ENCODE measurements at regions not wholly inside any gene's neighbourhood (a gene's known extent, or its start where the extent isn't known, plus 50 kb on each side); places are given as distances from the start of the nearest gene placed in this dataset.

DNA sequence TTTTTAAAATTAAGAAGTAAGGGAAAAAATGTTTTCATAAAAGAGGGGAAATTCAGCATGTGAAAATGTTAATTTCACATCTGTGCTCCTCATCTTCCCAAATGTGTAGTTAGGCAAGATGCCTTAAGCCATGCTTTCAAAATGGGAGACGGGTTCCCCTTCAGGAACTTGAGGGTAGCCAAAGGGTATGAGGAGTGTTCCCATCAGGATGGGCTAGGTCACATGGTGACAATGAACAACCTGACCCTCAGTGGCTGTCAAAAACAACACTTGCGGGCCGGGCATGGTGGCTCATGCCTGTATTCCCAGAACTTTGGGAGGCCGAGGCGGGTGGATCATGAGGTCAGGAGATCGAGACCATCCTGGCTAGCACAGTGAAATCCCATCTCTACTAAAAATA is 178.0 kb downstream of the ACTL7B start:
- no peak for DNase-seq (ENCODE audit: low read depth in 2 of 2)

DNA sequence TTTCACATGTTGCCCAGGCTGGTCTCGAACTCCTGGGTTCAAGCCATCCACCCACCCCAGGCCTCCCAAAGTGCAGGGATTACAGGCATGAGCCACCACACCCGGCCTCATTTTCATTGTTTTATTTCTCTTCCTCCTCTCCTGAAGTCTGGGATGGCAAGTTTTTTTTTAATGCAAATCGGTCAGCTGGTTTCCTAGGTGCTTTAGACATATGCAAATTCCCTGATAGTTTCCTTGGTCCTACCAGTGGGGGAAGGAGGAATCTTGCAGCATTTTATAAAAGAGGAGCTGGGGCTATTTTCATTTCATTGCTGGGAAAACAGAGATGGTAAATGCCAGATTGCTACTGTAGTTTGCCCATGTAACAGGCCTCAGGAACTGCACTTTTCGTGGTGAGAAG is 179.4 kb downstream of the ACTL7B start:
- DNase-seq (ENCODE audit: low read depth in 2 of 2): no peak

DNA sequence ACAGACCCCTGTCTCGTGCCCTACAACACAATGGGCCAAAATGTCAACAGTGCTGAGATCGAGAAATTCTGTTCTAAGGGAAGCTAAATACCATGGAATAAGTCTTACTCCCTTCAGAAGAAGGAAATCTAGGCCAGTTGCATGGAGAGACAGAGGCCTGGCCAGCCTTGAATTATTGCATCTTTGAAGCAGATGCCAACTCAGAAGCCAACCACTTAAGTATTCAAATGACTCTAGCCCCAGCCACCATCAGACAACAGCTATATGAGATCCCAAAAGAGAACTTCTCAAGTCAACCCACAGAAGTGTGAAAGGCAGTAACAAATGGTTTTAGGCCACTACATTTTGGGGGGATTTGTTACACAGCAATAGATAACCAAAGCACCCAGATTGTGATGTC is 180.1 kb downstream of the ACTL7B start:
- no peak for DNase-seq (ENCODE audit: low read depth in 2 of 2)

GRCh38 chr9:108674766-108675530 is 180.8 kb downstream of the ACTL7B start:
- no peak for DNase-seq (ENCODE audit: low read depth in 2 of 2)

DNA sequence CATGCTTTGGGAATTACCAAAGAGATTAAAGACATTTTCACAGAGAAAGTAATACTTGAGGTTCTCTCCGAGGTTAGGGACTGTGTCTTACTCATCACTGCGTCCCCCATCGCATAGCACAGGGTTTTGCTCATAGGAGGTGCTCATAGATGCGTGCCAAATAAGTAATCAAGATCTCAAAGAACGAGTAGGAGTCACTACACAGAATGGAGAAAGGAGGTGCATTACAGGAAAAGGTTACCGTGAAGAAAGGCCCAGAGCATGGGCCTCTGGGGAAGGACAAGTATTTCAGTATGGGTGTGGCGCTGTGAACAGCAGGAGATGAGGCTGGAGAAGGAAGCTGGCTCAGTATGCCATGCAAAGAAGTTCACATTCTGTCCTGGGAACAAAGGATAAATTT is 182.4 kb downstream of the ACTL7B start:
- DNase-seq (ENCODE audit: low read depth in 2 of 2): no peak

DNA sequence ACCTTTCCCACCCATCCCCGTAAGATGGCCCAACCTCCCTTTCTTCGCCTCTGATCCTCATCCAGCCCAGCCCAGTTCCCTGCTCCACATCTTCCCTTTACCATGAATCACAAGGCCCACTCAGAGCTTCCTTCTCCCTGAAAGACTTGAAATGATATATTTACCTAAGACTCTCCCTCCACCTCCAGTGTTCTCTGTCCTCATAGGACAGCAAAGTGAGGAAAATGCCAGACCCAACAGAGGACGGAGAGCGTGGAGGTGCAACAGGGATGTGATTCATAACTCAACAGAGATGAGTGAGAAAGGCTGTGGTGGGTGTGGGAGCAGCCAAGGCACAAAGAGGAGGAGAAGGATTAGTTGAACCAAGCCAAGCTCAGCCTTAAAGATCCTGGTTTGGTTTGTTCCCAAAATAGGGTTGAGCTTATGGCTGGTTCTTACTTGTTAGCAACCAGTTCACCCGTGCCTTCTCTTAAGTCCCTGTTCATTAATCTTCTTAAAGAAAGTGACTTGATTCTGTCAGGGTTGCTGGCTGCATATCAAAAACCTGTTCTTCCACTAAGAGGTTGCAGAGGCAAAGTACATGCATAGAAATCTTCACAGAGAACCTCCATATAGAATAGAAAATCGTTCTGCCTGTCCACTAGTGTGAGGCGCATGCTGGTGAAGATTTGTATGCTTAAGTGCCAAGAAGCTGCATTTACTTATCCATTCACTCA is 183.2 kb downstream of the ACTL7B start:
- DNase-seq (ENCODE audit: low read depth in 2 of 2): no peak

DNA sequence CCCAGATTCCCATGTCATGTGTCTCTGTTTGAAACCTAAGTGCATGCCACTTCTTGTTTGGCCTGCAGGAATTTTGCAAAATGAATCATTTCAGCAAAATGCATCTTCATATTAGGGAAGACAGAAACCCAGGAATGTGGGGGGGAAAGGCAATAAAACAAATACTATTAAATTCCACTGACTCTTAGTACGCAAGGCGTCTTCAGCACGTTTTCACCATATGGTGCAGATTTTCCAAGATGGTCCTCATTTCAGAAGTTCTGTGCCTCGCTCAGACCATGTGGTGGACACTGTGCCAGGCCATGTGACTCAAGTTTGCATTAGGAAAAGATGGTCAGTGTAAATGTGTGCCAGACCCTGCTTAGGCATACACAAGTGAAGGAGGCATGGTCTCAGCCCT is 184.0 kb downstream of the ACTL7B start:
- DNase-seq (ENCODE audit: low read depth in 2 of 2): no peak

- no peak for DNase-seq (ENCODE audit: low read depth in 2 of 2)
Measured at GRCh38 chr9:108671176-108671575, 184.6 kb downstream of the ACTL7B start.

DNA sequence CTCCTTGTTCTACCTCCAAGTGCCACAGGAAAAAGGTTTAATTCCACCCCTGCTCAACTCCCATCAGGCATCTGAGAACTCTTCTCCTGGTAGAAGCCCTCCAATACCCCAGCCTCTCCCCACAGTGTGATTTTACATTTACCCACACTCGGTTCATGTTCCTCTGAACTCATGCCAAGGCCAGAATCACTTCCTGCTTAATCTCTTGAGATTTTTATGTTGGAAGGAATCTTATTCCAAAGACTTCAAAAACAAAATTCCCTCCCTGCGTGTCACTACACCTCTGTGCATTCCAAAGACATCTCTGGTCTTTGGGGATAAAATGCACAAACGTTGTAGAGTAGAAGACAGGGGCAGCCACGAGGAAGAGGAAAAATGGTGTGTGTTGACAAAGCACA is 186.8 kb downstream of the ACTL7B start:
- no peak for DNase-seq (ENCODE audit: low read depth in 2 of 2)

DNA sequence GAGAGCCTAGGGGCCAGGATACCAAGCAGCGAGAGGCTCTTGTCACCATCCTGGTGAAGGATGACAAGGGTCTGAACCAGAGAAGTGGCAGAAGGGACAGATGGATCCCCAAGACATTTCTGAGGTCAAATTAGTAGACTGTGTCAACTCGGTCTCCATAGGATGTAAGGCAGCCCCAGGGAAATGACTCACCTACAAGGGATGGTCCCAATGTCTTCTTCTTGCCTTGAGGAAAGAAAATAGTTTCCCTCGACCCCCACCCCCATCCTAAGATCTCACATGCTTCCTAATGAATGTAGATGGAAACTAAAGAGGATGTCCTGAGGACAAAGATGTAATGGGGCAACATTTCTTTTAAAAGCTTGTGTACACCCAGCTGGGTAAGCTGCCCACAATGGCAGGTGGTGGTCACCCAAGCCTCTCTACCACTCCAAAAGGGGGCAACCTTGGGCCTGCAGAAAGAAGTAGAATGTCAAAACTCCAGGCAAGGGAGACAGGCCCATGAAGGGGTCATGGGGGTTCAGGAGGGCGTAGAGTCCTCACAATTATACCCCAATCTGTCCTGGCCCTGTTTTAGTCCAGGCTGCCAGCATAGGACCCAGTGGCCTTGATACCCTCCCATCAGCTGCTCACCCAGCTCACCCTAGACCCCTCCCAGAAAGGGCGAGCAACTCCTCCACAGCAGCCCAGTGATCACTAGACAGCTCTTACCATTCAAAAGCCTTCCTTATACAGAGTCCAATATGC is 187.4 kb downstream of the ACTL7B start:
- DNase-seq (ENCODE audit: low read depth in 2 of 2): no peak

- no peak for DNase-seq (ENCODE audit: low read depth in 2 of 2)
Measured at GRCh38 chr9:108666240-108666784, 189.5 kb downstream of the ACTL7B start.

- no peak for DNase-seq (ENCODE audit: low read depth in 2 of 2)
Measured at GRCh38 chr9:108665521-108666239, 190.1 kb downstream of the ACTL7B start.

DNA sequence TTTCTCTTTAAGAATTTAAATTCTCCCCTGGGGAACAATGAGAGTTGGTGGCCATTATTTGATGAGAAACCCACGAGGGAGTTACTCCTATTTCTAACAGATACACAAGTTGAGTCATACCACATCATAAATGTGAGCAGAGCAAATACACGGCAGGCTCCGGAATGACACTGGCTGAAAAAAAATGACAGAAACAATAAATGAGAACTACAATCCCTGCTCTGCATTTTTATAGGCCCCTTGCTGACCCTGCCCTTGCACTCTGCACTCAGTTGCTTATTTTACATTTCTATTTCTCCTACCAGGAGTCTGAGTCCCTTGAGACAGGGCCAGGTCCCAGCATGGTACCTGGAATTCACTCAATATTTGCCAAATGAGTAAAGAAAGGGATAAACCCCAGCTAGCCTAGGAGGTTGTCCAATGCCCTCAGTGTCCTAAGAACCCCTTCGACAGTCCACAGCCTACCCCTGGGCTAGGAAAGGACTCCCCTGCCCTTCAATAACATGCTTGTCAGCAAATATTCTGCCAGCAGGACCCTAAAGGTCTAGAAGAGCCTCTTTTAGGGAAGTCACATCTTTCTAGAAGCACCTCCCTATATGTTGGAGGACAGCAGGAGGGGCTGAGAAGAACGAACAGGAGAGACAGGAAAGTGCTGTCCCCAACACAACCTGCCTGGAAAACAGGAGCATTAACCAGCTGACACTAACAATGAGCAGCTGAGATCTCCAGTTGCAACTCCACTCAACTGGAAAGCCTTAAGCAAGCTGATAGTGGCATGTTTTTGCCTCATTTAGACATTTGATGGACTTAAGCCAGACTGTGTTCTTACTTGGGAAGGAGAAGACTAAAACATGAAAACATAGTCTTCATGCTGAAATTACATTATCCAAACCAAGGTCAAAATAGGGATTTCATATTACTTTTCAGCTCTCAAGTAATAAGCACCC is 191.2 kb downstream of the ACTL7B start:
- DNase-seq (ENCODE audit: low read depth in 2 of 2): no peak

GRCh38 chr9:108663422-108663821 is 192.4 kb downstream of the ACTL7B start:
- no peak for DNase-seq (ENCODE audit: low read depth in 2 of 2)

- no peak for DNase-seq (ENCODE audit: low read depth in 2 of 2)
Measured at GRCh38 chr9:108662956-108663355, 192.8 kb downstream of the ACTL7B start.

DNA sequence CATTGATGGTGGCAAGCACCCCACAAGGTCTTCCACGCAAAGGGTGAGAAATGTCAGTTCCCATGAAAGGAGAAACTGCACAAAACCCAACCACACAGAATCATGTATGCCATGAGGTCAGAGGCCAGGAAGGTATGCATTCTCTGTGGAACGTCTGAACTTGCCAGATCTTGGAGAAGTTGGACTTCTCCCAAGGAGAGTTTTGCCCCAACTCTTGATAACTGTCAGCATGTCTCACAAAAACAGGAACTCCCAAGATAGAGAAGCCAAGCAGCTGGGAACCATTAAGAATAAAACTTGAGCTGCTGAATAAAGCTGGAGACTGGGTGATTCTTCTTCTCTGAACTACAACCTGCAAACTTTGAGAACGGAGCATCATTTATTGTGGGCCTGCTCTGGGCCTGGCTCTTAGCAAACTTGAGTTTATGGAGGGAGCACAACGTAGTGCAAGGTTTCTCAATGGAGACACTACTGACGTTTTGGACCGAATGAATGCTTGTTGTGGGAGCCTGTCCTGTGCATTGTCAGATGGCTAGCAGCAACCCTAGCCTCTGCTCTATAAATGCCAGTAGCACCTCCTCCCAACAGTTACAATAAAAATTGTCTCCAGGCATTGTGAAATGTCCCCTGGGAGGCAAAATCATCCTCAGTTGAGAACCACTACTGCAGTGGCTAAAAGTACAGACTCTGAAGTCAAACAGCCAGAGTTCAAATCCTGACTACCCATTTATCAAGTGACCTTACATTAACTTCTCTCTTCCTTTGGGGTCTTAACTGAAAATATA is 193.5 kb downstream of the ACTL7B start:
- DNase-seq (ENCODE audit: low read depth in 2 of 2): no peak

DNA sequence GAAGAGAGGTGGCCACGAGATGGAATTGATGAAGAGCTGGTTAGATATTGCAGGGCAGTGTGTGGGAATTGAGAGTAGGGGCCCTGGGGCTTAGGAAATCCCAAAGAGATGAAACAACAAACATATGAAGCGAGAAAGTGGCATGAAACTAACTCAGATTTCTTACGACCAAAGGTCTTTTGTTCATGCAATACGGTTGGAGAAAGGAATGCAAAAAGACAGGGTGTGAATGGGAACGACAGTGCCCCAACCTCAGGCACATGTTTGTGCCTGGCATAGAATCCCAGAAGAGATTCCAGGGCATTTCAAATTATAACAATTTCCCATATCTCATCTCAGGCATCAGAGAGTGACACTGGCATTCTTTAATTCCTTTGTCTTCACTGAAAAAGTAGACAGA is 199.2 kb downstream of the ACTL7B start:
- no peak for DNase-seq (ENCODE audit: low read depth in 2 of 2)

DNA sequence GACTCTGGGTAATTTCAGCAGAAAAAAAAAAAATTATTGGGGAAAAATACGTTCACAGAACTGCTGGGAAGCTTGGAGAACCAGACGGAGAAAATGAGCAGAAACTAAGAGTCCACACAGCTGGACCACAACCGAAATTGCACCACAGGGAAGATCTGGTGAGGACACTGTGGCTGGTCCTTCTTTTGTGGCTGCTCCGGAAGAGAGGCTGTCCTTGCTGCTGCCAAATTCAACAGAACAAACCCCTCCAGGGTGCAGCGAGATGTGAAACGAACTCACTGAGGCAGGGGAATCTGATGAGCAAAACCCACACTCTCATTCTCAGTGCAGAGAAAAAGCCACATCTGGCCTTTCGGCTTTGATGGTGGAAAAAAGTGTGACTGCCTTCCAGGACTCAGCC is 200.0 kb downstream of the ACTL7B start:
- DNase-seq (ENCODE audit: low read depth in 2 of 2): no peak

DNA sequence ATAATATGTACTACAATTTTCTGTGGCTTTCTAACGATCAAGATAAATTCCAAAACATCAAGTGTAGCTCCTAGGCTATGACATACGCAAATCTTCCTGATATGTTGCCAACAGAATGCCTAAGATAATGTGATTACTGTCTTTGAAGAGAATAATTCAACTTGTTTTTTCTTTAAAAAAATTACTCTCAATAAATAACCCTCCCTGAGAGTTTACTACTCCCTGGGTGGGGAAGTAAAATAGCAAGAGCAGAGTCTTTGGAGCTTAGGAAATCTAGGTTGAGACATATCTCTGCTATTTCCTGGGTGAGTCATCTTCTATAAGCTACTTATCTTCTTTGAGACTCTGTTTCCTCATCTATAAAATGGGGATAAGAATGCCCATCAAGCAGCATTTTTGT is 201.2 kb downstream of the ACTL7B start:
- no peak for DNase-seq (ENCODE audit: low read depth in 2 of 2)

- DNase-seq (ENCODE audit: low read depth in 2 of 2): no peak
Measured at GRCh38 chr9:108652851-108653250, 202.9 kb downstream of the ACTL7B start.
